Keratinocyte (primary cell): ENCODE measurements at regions not wholly inside any gene's neighbourhood (a gene's known extent, or its start where the extent isn't known, plus 50 kb on each side); places are given as distances from the start of the nearest gene placed in this dataset.

Experiments used
- DNase-seq: peaks from one replicate; pipeline ENCODE4 v3.0.0-alpha.2; 2011; ENCODE audit warnings: low read depth, missing footprints, low spot score
- FAIRE-seq: peaks from 2 replicates; lab custom pipeline; 2011; peaks lifted over from hg19 to GRCh38; lab: Jason Lieb, UNC
- H2AFZ ChIP-seq: 2 replicates; pipeline ENCODE4 v1.6.0; 2012; ENCODE audit warnings: low read length, control low read depth, inconsistent platforms; ENCODE audit not compliant: control insufficient read depth
- H3K27ac ChIP-seq: 2 replicates; pipeline ENCODE4 v1.5.1; 2011; ENCODE audit warnings: low read length; ENCODE audit not compliant: control insufficient read depth, insufficient read depth
- H3K27me3 ChIP-seq: 3 replicates; pipeline ENCODE4 v1.6.0; 2011; ENCODE audit warnings: low read length; ENCODE audit not compliant: control insufficient read depth, insufficient read depth; ENCODE audit errors: extremely low read depth
- H3K36me3 ChIP-seq, 2 experiments: 2 replicates in 1 of 2; 3 replicates in 1 of 2; pipeline ENCODE4 v1.5.1; 2011; ENCODE audit warnings: low read length in 2 of 2, mild to moderate bottlenecking in 1 of 2; ENCODE audit not compliant: control insufficient read depth in 2 of 2, insufficient read depth in 2 of 2; ENCODE audit errors: extremely low read depth in 1 of 2
- H3K4me1 ChIP-seq: 3 replicates; pipeline ENCODE4 v1.5.1; 2011; ENCODE audit warnings: low read length; ENCODE audit not compliant: control insufficient read depth, insufficient read depth; ENCODE audit errors: extremely low read depth
- H3K4me2 ChIP-seq: 3 replicates; pipeline ENCODE4 v1.6.0; 2011; ENCODE audit warnings: low read depth, low read length; ENCODE audit not compliant: control insufficient read depth, insufficient read depth; ENCODE audit errors: extremely low read depth
- H3K4me3 ChIP-seq, 3 experiments: fragments of 200-600 bp in 1 of 3; sonication (generic) in 1 of 3; 2 replicates in 2 of 3; 3 replicates in 1 of 3; pipeline ENCODE4 v1.5.1; 2011 to 2016; ENCODE audit warnings: low read length in 3 of 3, mild to moderate bottlenecking in 3 of 3, control low read depth in 2 of 3, inconsistent platforms in 1 of 3, low read depth in 1 of 3, mixed read lengths in 1 of 3, mixed run types in 1 of 3, moderate library complexity in 1 of 3; ENCODE audit not compliant: control insufficient read depth in 2 of 3, insufficient read depth in 2 of 3; ENCODE audit errors: extremely low read depth in 1 of 3
- H3K79me2 ChIP-seq: 2 replicates; pipeline ENCODE4 v1.6.0; 2012; ENCODE audit warnings: low read length; ENCODE audit not compliant: control insufficient read depth, insufficient read depth
- H3K9ac ChIP-seq: 3 replicates; pipeline ENCODE4 v1.6.0; 2011; ENCODE audit warnings: low read length; ENCODE audit not compliant: control insufficient read depth, insufficient read depth; ENCODE audit errors: extremely low read depth
- H3K9me1 ChIP-seq: 3 replicates; pipeline ENCODE4 v1.6.0; 2011; ENCODE audit warnings: low read length; ENCODE audit not compliant: control insufficient read depth, insufficient read depth; ENCODE audit errors: extremely low read depth
- H3K9me3 ChIP-seq: 2 replicates; pipeline ENCODE4 v1.5.1; 2012; ENCODE audit warnings: low read depth, low read length; ENCODE audit not compliant: control insufficient read depth
- H4K20me1 ChIP-seq: 3 replicates; pipeline ENCODE4 v1.6.0; 2011; ENCODE audit warnings: low read length; ENCODE audit not compliant: control insufficient read depth, insufficient read depth; ENCODE audit errors: extremely low read depth
- EZH2 ChIP-seq: IDR thresholded peaks from one replicate; pipeline ENCODE4 v1.6.1; 2012; ENCODE audit warnings: inconsistent platforms, mild to moderate bottlenecking, low read length, moderate library complexity
- dilution Hi-C: fragments of 300-500 bp; cut with MboI; formaldehyde crosslinking; loops from one replicate; pipeline ENCODE4 v1.7.0; 2020; ENCODE audit warnings: low sequenced_read_pairs; ENCODE audit not compliant: extremely low pct_ligation_motif_present
- TF ChIP-seq, protein P1 (sequence below), 3 experiments: IDR thresholded peaks in 1 of 3; conservative IDR thresholded peaks in 1 of 3; optimal IDR thresholded peaks in 1 of 3; 2 replicates in 2 of 3; 3 replicates in 1 of 3; pipeline versions ENCODE3 to v1.5.1; 2011; ENCODE audit warnings: low read length in 3 of 3, mild to moderate bottlenecking in 3 of 3, moderate library complexity in 2 of 3, control low read depth in 1 of 3, inconsistent platforms in 1 of 3; ENCODE audit not compliant: insufficient read depth in 2 of 3; ENCODE audit errors: extremely low read depth in 1 of 3

DNA sequence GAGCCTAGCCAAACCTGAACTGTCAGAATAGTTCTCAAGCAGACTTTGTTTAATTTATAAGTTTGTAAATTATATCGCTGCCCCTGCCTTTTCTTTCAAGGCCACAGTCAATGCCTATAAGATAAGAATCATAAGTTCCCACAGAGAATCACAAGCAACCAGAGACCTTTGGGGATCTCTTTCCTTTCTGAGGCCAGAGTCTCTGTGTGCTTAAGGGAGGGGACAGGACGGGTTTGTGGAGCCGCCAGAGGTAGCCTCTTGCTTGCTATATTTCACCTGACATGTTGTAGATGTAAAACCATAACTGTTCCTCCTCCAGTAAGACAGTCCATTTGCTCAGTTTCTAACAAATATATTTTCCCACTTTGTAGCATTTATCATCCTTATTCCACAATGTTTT is 458.8 kb downstream of the RFC3 start:
- no peak for DNase-seq
- Histone ChIP-seq H3K9ac (no peak overlapping the region), H3K4me2 (no peak overlapping the region), H2AFZ (no peak overlapping the region), H3K79me2 (no peaks in the 10 kb centered on the region), H3K36me3 (no peaks in the 10 kb centered on the region), H3K27ac (no peak overlapping the region), H3K4me3 (no peak overlapping the region), H4K20me1 (no peaks in the 10 kb centered on the region), H3K4me1 (no peaks in the 10 kb centered on the region), H3K9me1 (no peaks in the 10 kb centered on the region), H3K27me3 (no peaks in the 10 kb centered on the region), H3K9me3 (no peaks in the 10 kb centered on the region)
- dilution Hi-C loops = no loop called here
- TF ChIP-seq, protein P1, sequence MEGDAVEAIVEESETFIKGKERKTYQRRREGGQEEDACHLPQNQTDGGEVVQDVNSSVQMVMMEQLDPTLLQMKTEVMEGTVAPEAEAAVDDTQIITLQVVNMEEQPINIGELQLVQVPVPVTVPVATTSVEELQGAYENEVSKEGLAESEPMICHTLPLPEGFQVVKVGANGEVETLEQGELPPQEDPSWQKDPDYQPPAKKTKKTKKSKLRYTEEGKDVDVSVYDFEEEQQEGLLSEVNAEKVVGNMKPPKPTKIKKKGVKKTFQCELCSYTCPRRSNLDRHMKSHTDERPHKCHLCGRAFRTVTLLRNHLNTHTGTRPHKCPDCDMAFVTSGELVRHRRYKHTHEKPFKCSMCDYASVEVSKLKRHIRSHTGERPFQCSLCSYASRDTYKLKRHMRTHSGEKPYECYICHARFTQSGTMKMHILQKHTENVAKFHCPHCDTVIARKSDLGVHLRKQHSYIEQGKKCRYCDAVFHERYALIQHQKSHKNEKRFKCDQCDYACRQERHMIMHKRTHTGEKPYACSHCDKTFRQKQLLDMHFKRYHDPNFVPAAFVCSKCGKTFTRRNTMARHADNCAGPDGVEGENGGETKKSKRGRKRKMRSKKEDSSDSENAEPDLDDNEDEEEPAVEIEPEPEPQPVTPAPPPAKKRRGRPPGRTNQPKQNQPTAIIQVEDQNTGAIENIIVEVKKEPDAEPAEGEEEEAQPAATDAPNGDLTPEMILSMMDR (optimal IDR thresholded peaks at IDR 0.05 in 1 of 3, IDR thresholded peaks at IDR 0.05 in 1 of 3, conservative IDR thresholded peaks at IDR 0.05 in 1 of 3; ENCODE audit: extremely low read depth in 1 of 3, insufficient read depth in 2 of 3, low read length in 3 of 3) = no peak
- TF ChIP-seq EZH2 = no peak
- FAIRE-seq = peak; percentile 34

GRCh38 chr13:34277936-34278335 is 460.0 kb downstream of the RFC3 start:
- Histone ChIP-seq H3K9me3 (no peaks in the 10 kb centered on the region), H3K27me3 (no peaks in the 10 kb centered on the region), H3K79me2 (no peaks in the 10 kb centered on the region), H3K4me1 (no peaks in the 10 kb centered on the region), H2AFZ (no peak overlapping the region), H3K36me3 (no peaks in the 10 kb centered on the region), H3K4me3 (no peak overlapping the region), H3K9me1 (no peaks in the 10 kb centered on the region), H3K9ac (no peak overlapping the region), H4K20me1 (no peaks in the 10 kb centered on the region), H3K27ac (no peak overlapping the region), H3K4me2 (no peak overlapping the region)
- TF ChIP-seq EZH2 = no peak
- TF ChIP-seq, protein P1 (optimal IDR thresholded peaks at IDR 0.05 in 1 of 3, IDR thresholded peaks at IDR 0.05 in 1 of 3, conservative IDR thresholded peaks at IDR 0.05 in 1 of 3; ENCODE audit: extremely low read depth in 1 of 3, insufficient read depth in 2 of 3, low read length in 3 of 3) = no peak
- dilution Hi-C loops = no loop called here
- DNase-seq (no peak), FAIRE-seq (no peak)
